ENCODE measurements at regions not wholly inside any gene's neighbourhood (a gene's known extent, or its start where the extent isn't known, plus 50 kb on each side); places are given as distances from the start of the nearest gene placed in this dataset.
A peak's percentile ranks its signal among the peaks of the same experiment; 100 is the strongest.
"Not testable (repeated sequence)": the region's sequence is repeated elsewhere in the genome, so short reads cannot be mapped to it uniquely, and the experiment has no call there.

DNA sequence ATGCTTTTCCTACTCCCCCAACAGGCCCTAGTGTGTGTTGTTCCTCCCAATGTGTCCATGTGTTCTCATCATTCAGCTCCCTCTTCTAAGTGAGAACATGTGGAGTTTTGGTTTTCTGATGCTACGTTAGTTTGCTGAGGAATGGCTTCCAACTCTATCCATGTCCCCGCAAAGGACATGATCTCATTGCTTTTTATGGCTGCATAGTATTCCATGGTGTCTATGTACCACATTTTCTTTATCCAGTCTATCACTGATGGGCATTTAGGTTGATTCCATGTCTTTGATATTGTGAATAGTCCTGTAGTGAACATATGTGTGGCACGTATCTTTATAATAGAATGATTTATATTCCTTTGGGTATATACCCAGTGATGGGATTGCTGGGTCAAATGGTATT, 72.5 kb upstream of the CCNY start:
- not testable (repeated sequence) for DNase-seq

DNA sequence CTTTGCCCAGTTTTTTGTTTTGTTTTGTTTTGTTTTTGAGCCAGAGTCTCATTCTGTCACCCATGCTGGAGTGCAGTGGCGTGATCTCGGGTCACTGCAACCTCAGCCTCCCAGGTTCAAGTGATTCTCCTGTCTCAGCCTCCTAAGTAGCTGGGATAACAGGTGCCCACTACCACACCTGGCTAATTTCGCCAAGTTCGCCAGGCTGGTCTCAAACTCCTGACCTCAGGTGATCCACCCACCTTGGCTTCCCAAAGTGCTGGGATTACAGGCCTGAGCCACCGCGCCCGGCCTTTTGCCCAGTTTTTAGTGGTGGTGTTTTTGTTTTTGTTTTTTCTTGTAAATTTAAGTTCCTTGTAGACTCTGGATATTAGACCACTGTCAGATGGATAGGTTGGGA, 71.7 kb upstream of the CCNY start:
- DNase-seq: not testable (repeated sequence)

DNA sequence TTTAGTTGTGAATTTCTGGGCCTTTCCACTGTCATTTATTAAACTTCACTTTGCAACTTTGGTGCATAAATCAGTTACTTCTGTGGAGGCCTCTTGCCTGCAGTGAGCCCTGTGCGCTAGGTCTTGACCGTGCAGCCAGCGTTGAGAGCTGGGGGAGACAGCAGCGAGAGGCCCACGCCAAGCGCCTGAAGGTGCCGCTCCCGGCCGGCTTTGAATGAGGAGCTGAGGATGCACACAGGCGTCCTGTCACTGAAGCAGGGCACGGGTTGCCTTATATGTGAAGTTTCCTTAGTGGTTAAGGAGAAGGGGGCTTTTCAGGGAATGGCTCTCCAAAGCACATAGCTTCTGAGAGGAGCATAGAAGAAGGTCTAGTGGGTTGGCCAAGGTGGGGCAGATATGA, 70.9 kb upstream of the CCNY start:
- DNase-seq: no peak

DNA sequence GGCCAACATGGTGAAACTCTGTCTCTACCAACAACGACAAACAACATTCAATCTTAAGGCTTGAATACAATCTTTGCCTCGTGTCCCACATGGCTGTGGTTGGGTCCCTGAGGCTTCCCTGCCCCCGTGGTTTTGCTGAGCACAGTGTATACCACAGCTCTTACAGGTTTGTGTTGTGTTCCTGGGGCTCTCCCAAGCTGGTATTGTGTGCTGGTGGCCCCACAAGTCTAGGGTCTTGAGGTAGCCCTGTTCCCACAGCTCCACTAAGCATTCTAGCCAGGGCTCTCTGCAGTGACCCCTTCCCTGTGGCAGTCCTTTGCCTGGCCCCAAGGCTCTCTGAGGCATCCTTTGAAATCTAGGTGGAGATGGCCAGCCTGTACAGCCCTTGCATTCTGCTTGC, 68.0 kb upstream of the CCNY start:
- no peak for DNase-seq

DNA sequence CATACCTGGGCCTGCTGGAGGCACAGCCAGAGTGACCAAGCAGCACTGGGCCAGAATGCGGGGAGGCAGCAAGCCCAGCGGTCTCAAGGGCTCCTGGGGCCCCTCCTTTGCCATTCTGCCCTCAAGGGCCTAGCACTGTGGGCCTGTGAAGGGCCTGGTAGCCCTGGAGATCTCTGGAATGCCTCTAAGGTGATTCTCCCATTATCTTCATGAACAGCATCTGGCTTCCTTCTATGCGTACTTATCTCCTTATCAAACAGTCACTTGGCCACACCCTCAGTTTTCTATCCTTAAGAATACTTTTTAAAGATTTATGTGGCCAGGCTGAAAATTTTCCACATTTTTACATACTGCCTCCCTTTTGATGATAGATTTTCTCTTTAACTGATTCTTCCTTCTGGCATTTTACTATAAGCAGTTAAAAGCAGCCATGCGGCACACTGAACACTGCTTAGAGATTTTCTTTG, 67.5 kb upstream of the CCNY start:
- DNase-seq: no peak

DNA sequence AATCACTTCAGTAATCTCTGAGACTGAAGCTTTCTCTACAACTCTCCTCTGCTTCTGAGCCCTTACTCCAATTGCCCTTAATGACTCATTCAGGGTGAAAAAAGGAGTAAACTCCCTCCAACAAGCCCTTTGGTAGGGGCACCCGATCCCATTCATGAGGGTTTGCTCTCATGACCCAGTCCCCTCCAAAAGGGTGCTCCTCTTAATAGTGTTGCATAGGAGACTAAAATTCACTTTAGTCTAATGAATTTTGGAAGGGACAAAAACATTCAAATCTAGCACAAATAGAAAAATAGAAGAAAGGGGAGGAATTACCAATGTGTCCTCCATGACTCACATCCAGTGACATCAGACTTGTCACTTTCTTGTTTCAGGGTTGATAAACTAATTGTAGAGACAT, 66.2 kb upstream of the CCNY start:
- no peak for DNase-seq

DNA sequence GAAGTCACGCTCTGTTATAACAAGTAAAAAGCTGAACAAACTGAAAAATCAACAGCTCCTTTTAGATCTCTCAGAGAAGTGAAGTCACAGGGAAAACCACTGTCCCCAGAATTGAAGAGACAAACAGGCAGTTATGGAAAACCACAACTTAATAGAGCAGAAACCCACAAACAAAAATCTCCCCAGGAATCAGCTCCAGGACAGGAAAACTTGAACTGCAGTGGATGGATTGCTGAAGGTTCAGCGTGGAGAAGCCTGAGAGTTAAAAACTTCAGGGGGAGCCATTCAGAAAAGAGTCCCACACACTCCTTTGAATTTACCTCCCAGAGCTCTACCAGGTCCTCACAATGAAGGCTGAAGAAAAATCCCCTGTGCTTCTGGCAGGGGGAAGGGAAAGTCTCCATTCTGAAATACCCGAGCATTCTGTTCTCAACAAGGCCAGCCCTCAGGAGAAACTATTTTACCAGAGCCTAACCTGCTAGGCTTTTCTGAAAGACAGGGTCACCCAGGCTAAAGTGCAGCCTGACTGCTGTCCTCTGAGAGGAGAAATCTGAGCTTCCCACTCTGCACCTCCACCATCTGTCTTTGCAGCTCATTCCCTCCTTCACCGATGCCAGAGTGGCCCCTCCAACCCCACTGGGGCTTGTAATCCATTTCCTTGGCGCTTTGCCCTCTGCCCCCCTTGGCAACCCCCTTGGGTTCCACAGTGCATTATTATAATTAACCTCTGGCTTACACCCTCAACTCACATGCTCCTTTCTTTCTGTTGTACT, 65.0 kb upstream of the CCNY start:
- DNase-seq: no peak

DNA sequence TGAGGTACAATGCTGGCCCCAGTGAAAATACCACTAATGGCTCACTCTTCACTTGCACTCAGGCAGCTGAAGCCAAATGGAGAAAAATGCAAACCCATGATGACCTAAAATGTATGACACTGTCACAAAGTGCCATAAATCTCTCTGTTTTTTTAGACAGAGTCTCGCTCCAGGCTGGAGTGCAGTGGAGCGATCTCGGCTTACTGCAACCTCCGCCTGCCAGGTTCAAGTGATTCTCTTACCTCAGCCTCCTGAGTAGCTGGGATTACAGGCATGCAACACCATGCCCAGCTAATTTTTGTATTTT, 64.5 kb upstream of the CCNY start:
- DNase-seq: not testable (repeated sequence)

DNA sequence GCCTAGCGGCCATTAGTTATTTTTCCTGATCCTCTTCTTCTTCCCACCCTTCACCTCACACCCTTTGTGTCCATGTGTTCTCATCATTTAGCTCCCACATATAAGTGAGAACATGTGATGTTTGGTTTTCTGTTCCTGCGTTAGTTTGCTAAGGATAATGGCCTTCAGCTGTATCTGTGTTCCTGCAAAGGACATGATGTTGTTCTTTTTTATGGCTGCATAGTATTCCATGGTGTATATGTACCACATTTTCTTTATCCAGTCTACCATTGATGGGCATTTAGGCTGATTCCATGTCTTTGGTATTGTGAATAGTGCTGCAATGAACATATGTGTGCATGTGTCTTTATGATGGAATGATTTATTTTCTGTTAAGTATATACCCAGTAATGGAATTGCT, 63.9 kb upstream of the CCNY start:
- DNase-seq: not testable (repeated sequence)

DNA sequence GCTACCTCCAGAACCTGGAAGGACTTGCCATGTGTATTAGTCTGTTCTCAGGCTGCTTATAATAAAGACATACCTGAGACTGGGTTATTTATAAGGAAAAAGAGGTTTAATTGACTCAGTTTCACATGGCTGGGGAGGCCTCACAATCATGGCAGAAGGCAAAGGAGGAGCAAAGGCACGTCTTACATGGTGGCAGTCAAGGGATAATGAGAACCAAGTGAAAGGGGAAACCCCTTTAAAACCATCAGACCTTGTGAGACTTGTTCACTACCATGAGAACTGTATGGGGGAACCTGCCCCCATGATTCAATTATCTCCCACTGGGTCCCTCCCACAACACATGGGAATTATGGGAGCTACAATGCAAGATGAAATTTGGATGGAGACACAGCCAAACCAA, 62.3 kb upstream of the CCNY start:
- not testable (repeated sequence) for DNase-seq

DNA sequence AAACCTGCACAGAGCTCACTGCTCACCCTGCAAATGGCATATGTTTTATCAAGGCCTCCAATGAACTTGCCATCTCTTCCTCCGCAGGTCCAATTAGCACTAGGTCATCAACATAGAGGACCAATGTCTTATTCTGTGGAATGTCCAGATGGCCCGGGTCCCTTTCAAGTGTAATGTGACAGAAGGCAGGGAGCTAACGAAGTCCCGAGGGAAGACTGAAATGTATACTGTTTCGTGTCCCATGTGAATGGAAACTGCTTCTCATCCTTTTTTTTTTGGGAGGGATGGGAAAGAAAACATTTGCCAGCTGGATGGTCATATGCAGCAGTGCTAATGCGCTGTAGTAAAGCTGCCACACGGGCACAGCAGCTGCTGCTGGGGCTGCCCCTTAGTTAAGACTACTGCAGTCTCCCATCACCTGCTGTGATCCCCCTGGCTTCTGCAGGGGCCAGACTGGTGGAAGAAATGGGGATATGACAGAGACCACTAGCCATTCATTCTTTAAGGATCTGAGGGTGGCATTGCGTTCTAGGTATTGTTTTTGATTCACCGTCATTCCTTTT, 61.7 kb upstream of the CCNY start:
- DNase-seq: peak; percentile 96

DNA sequence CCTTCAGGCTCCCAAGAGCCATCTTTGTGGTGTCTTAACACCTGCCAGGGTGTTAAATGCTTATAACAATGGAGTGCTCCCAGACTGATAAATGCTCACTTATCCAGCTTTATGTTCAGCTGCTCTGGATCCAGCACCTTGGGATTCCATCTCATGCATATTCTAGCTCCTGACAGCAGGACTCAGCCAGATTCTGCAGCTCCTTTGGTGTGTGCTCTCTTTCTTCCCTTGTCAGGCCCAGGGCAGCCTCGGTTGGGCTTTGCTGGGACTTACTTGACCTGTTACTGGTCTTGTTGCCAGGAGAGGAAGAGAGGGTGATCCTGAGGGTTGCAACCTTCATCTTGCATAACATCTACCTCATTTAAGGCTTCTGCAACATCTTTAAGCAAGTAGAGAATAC, 59.4 kb upstream of the CCNY start:
- DNase-seq: no peak

DNA sequence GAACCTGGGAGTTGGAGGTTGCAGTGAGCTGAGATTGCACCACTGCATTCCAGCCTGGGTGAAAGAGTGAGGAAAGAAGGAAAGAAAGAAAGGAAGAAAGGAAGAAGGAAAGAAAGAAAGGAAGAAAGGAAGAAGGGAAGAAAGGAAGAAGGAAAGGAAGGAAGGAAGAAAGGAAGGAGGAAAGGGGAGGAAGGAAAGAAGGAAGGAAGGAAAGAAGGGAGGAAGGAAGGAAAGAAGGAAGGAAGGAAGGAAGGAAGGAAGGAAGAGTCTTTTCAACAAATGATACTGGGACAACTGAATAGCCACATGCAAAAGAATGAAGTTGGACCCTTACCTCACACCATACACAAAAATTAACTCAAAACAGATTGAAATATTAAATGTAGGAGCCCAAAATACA, 56.1 kb upstream of the CCNY start:
- DNase-seq: not testable (repeated sequence)
